ENCODE measurements at regions not wholly inside any gene's neighbourhood (a gene's known extent, or its start where the extent isn't known, plus 50 kb on each side); places are given as distances from the start of the nearest gene placed in this dataset.

DNA sequence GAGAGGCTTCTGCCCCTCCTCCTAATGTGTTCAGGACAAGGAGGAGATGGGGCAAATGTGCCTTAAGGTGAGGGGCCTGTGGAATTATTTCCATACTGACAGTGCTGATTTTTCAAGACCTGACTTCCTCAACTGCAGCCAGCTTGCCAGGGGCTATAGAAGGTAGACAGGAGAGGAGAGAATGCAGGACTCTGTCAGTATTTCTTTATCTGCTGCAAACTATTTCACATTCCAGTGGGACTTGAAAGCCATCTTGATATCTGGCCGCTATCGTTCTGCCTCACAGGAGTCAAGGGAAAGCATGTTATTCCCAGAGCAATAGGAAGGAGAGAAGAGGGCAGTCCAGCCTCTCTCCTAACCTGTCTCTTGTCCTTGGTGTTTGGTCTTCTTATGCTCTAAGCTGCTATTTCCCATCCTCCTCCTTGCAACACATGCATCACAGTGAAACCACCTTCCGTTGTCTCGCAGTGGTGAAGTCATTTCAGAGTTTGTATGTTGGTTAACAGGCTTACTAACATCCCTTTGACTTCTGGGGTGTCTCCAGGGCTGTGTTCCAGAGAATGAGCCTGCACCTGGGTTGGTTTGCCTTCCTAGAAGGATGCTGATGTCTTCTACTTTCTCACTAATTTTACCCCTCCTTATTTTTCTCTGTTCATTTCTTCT lies 95.1 kb upstream of the MRPS22 start:
- TF ChIP-seq, protein P1, sequence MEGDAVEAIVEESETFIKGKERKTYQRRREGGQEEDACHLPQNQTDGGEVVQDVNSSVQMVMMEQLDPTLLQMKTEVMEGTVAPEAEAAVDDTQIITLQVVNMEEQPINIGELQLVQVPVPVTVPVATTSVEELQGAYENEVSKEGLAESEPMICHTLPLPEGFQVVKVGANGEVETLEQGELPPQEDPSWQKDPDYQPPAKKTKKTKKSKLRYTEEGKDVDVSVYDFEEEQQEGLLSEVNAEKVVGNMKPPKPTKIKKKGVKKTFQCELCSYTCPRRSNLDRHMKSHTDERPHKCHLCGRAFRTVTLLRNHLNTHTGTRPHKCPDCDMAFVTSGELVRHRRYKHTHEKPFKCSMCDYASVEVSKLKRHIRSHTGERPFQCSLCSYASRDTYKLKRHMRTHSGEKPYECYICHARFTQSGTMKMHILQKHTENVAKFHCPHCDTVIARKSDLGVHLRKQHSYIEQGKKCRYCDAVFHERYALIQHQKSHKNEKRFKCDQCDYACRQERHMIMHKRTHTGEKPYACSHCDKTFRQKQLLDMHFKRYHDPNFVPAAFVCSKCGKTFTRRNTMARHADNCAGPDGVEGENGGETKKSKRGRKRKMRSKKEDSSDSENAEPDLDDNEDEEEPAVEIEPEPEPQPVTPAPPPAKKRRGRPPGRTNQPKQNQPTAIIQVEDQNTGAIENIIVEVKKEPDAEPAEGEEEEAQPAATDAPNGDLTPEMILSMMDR (IDR thresholded peaks at IDR 0.05): no peak
- no peak for TF ChIP-seq EZH2 (IDR thresholded peaks at IDR 0.05)

All from neural progenitor cell (in vitro differentiated cells).